SK-N-SH (cell line): ENCODE measurements at regions not wholly inside any gene's neighbourhood (a gene's known extent, or its start where the extent isn't known, plus 50 kb on each side); places are given as distances from the start of the nearest gene placed in this dataset.
A peak's percentile ranks its signal among the peaks of the same experiment; 100 is the strongest.

ENCODE experiments used
- CTCF ChIA-PET: fragments of 300-600, 350-600 bp; formaldehyde crosslinking; extraction: SDS; loops from one replicate; lab custom pipeline; 2021; lab: Yijun Ruan, JAX
- POLR2A ChIA-PET: fragments of 350-600 bp; sonication (Branson Sonifier 250); formaldehyde crosslinking; extraction: SDS; loops from one replicate; lab custom pipeline; 2020; ENCODE audit warnings: antibody characterized with exemption, inconsistent platforms; lab: Yijun Ruan, JAX
- DNase-seq: peaks from one replicate; pipeline ENCODE4 v3.0.0; 2012
- H2AFZ ChIP-seq: fragments of 200-600 bp; sonication (generic); 2 replicates; pipeline ENCODE4 v1.8.1; 2016; ENCODE audit warnings: antibody characterized with exemption, mild to moderate bottlenecking, low read depth
- H3F3A ChIP-seq: fragments of 200-600 bp; sonication (generic); replicated peaks from 2 replicates; pipeline ENCODE3; 2016; ENCODE audit warnings: antibody characterized with exemption, mild to moderate bottlenecking; ENCODE audit not compliant: insufficient read depth
- H3K27ac ChIP-seq, 2 experiments: fragments of 200-500 bp in 1 of 2; fragments of 200-600 bp in 1 of 2; sonication (Bioruptor generic) in 1 of 2; sonication (generic), shearing (Covaris generic) in 1 of 2; 2 replicates each; pipeline versions ENCODE4 v1.5.1 to v1.6.1; 2014 to 2016; ENCODE audit warnings: low read depth in 2 of 2, inconsistent platforms in 1 of 2, low read length in 1 of 2, mild to moderate bottlenecking in 1 of 2, mixed read lengths in 1 of 2
- H3K27me3 ChIP-seq: fragments of 200-600 bp; sonication (generic), shearing (Covaris generic); 2 replicates; pipeline ENCODE4 v1.6.1; 2016; ENCODE audit warnings: mixed run types; ENCODE audit not compliant: insufficient read depth
- H3K36me3 ChIP-seq, 2 experiments: fragments of 200-500 bp in 1 of 2; fragments of 200-600 bp in 1 of 2; sonication (Bioruptor generic) in 1 of 2; sonication (generic) in 1 of 2; replicated peaks in 1 of 2; 2 replicates each; pipeline versions ENCODE3 to v1.5.1; 2014 to 2016; ENCODE audit warnings: low read length in 1 of 2, mild to moderate bottlenecking in 1 of 2; ENCODE audit not compliant: insufficient read depth in 2 of 2, control insufficient read depth in 1 of 2
- H3K4me1 ChIP-seq, 2 experiments: fragments of 200-500 bp in 1 of 2; fragments of 200-600 bp in 1 of 2; sonication (Bioruptor generic) in 1 of 2; sonication (generic), shearing (Covaris generic) in 1 of 2; 2 replicates each; pipeline versions ENCODE4 v1.5.1 to v1.6.1; 2014 to 2016; ENCODE audit warnings: low read depth in 1 of 2, low read length in 1 of 2, mixed run types in 1 of 2; ENCODE audit not compliant: insufficient read depth in 2 of 2, control insufficient read depth in 1 of 2
- H3K4me2 ChIP-seq: fragments of 200-600 bp; sonication (generic), shearing (Covaris generic); 2 replicates; pipeline ENCODE4 v1.6.1; 2017; ENCODE audit warnings: mixed run types
- H3K4me3 ChIP-seq, 2 experiments: fragments of 200-500 bp in 1 of 2; fragments of 200-600 bp in 1 of 2; sonication (Bioruptor generic) in 1 of 2; sonication (generic), shearing (Covaris generic) in 1 of 2; 2 replicates each; pipeline versions ENCODE4 v1.5.1 to v1.8.1; 2014 to 2016; ENCODE audit warnings: low read depth in 2 of 2, inconsistent platforms in 1 of 2, low read length in 1 of 2, mild to moderate bottlenecking in 1 of 2, mixed read lengths in 1 of 2, moderate library complexity in 1 of 2
- H3K79me2 ChIP-seq: fragments of 200-600 bp; sonication (generic); 2 replicates; pipeline ENCODE4 v1.8.1; 2017; ENCODE audit warnings: mild to moderate bottlenecking; ENCODE audit not compliant: insufficient read depth
- H3K9ac ChIP-seq: fragments of 200-600 bp; sonication (generic); 2 replicates; pipeline ENCODE4 v1.6.1; 2017; ENCODE audit warnings: mixed run types
- H3K9me2 ChIP-seq: fragments of 200-600 bp; sonication (generic); 2 replicates; pipeline ENCODE4 v1.6.1; 2017; ENCODE audit warnings: mixed run types
- H3K9me3 ChIP-seq: fragments of 200-600 bp; sonication (generic); 2 replicates; pipeline ENCODE4 v1.6.1; 2017; ENCODE audit warnings: mixed run types, mild to moderate bottlenecking, moderate library complexity
- H4K20me1 ChIP-seq: fragments of 200-600 bp; sonication (generic); 2 replicates; pipeline ENCODE4 v1.6.1; 2017; ENCODE audit warnings: mild to moderate bottlenecking, mixed run types; ENCODE audit not compliant: insufficient read depth
- CHD2 ChIP-seq: fragments of 150-350 bp; IDR thresholded peaks from 2 replicates; pipeline ENCODE4 v1.6.1; 2018; ENCODE audit warnings: low read length; ENCODE audit not compliant: partially characterized antibody
- EP300 ChIP-seq, 2 experiments: IDR thresholded peaks; 2 replicates each; pipeline versions ENCODE4 v1.4.0 to v1.6.1; 2012; ENCODE audit warnings: borderline replicate concordance in 1 of 2, low read depth in 1 of 2, low read length in 1 of 2
- FOSL2 ChIP-seq: IDR thresholded peaks from 2 replicates; pipeline ENCODE4 v1.4.0; 2012; ENCODE audit warnings: low read depth, mild to moderate bottlenecking, moderate library complexity, borderline replicate concordance
- GABPA ChIP-seq: IDR thresholded peaks from 2 replicates; pipeline ENCODE4 v1.4.0; 2012; ENCODE audit warnings: low read depth, mild to moderate bottlenecking
- GATA2 ChIP-seq: sonication (generic); formaldehyde crosslinking; IDR thresholded peaks from 2 replicates; pipeline ENCODE4 v1.5.0; 2020; ENCODE audit warnings: mild to moderate bottlenecking, missing genetic modification reagents
- JUND ChIP-seq: IDR thresholded peaks from 2 replicates; pipeline ENCODE4 v1.4.0; 2012
- MAX ChIP-seq: IDR thresholded peaks from 2 replicates; pipeline ENCODE4 v1.4.0; 2012; ENCODE audit warnings: low read depth
- MXI1 ChIP-seq: IDR thresholded peaks from 2 replicates; pipeline ENCODE4 v1.6.1; 2012; ENCODE audit warnings: mild to moderate bottlenecking, low read depth, low read length, improper control_type of control experiment
- NFIC ChIP-seq: IDR thresholded peaks from 2 replicates; pipeline ENCODE4 v1.4.0; 2012; ENCODE audit warnings: borderline replicate concordance
- PBX3 ChIP-seq: IDR thresholded peaks from 2 replicates; pipeline ENCODE4; 2012
- POLR2AphosphoS5 ChIP-seq: IDR thresholded peaks from 2 replicates; pipeline ENCODE4 v1.6.1; 2012; ENCODE audit warnings: low read depth, low read length
- REST ChIP-seq: IDR thresholded peaks from 2 replicates; pipeline ENCODE4 v1.6.1; 2012; ENCODE audit warnings: mild to moderate bottlenecking, low read depth, low read length, moderate library complexity
- RXRA ChIP-seq: IDR thresholded peaks from 2 replicates; pipeline ENCODE4 v1.4.0; 2012; ENCODE audit warnings: low read depth, mild to moderate bottlenecking, borderline replicate concordance
- SIN3A ChIP-seq: IDR thresholded peaks from 2 replicates; pipeline ENCODE4 v1.6.1; 2012; ENCODE audit warnings: low read depth, mild to moderate bottlenecking, low read length, moderate library complexity, borderline replicate concordance
- SMC3 ChIP-seq: IDR thresholded peaks from 2 replicates; pipeline ENCODE4 v1.6.1; 2012; ENCODE audit warnings: low read depth, low read length, improper control_type of control experiment
- TAF1 ChIP-seq: IDR thresholded peaks from 2 replicates; pipeline ENCODE4 v1.6.1; 2012; ENCODE audit warnings: low read depth, mild to moderate bottlenecking, low read length, moderate library complexity, borderline replicate concordance
- TCF12 ChIP-seq: IDR thresholded peaks from 2 replicates; pipeline ENCODE4 v1.4.0; 2012
- TEAD4 ChIP-seq: IDR thresholded peaks from 2 replicates; pipeline ENCODE4 v1.4.0; 2012; ENCODE audit warnings: mild to moderate bottlenecking, borderline replicate concordance; ENCODE audit not compliant: insufficient read depth
- USF1 ChIP-seq: IDR thresholded peaks from 2 replicates; pipeline ENCODE4 v1.4.0; 2012; ENCODE audit warnings: low read depth, borderline replicate concordance
- YY1 ChIP-seq: IDR thresholded peaks from 2 replicates; pipeline ENCODE4 v1.4.0; 2012; ENCODE audit warnings: low read depth, mild to moderate bottlenecking
- ZBTB33 ChIP-seq: IDR thresholded peaks from 2 replicates; pipeline ENCODE4 v1.4.0; 2012; ENCODE audit warnings: low read depth, borderline replicate concordance
- WGBS: methylation state at CpG from one replicate; pipeline ENCODE4 v1.1.6; 2017; ENCODE audit warnings: low lambda C conversion rate; 5-methylcytosine and 5-hydroxymethylcytosine counted together

- no peak; the same call in 1 of the 2 replicates for TF ChIP-seq USF1
- TF ChIP-seq ZBTB33, result peak; percentile 84
- no peak for TF ChIP-seq MXI1
- peak; percentile 100 for TF ChIP-seq FOSL2
- TF ChIP-seq SIN3A, result peak; percentile 70; the same call in 1 of the 2 replicates
- peak; percentile 42; the same call in 1 of the 2 replicates for TF ChIP-seq GABPA
- TF ChIP-seq EP300 (IDR thresholded peaks at IDR 0.05; ENCODE audit: borderline replicate concordance in 1 of 2, low read depth in 1 of 2, low read length in 1 of 2), result peak; percentile 22 to 91; a peak in 1 of 4 replicates
- peak; percentile 94; the same call in 1 of the 2 replicates for TF ChIP-seq RXRA
- TF ChIP-seq PBX3, result peak; percentile 75
- TF ChIP-seq GATA2 (CRISPR knock-in tag), result no peak
- TF ChIP-seq TAF1, result peak; percentile 65
- peak; percentile 71 for TF ChIP-seq REST
- peak; percentile 31; the same call in 1 of the 2 replicates for TF ChIP-seq YY1
- peak; percentile 96 for TF ChIP-seq MAX
- TF ChIP-seq TCF12, result peak; percentile 91
- TF ChIP-seq TEAD4, result peak; percentile 74
- peak; percentile 93 for TF ChIP-seq NFIC
- TF ChIP-seq CHD2, result no peak
- TF ChIP-seq JUND, result peak; percentile 99; the same call in 1 of the 2 replicates
- TF ChIP-seq POLR2AphosphoS5, result peak; percentile 92; the same call in 1 of the 2 replicates
- no peak for TF ChIP-seq SMC3
- Histone ChIP-seq H3K9me3 (no peaks in the 10 kb centered on the region), H3K27me3 (no peaks in the 10 kb centered on the region), H3K36me3 (no peaks in the 10 kb centered on the region), H3K27ac (peak overlapping the region; percentile 92 to 98), H3K4me3 (peak overlapping the region; percentile 23 to 40; a peak in 3 of 4 replicates), H2AFZ (no peak overlapping the region), H3K79me2 (peaks cover 73% of the 10 kb centered on the region), H3K9me2 (no peaks in the 10 kb centered on the region), H4K20me1 (no peaks in the 10 kb centered on the region), H3F3A (peaks cover 41% of the 10 kb centered on the region), H3K9ac (peak overlapping the region; percentile 77), H3K4me2 (peak overlapping the region; percentile 76), H3K4me1 (peaks cover 65 to 66% of the 10 kb centered on the region in 2 experiments; a peak in 3 of 4 replicates)
- POLR2A ChIA-PET, result no interaction called here
- 39% methylated on average over 29 of the region's 32 CpGs for WGBS
- DNase-seq, result peak; percentile 76
- CTCF ChIA-PET, result interaction anchor here (0.9 to 4.5 kb wide), 13 partner anchors 9 to 173 kb away, joined by 3 to 24 read pairs (median 5); no protein-coding TSS in a partner anchor
These were observed 182.0 kb downstream of the SEC14L1 start for GRCh38 chr17:77322514-77323412.
